ENCODE measurements at regions not wholly inside any gene's neighbourhood (a gene's known extent, or its start where the extent isn't known, plus 50 kb on each side); places are given as distances from the start of the nearest gene placed in this dataset.
"Not testable (repeated sequence)": the region's sequence is repeated elsewhere in the genome, so short reads cannot be mapped to it uniquely, and the experiment has no call there.

DNA sequence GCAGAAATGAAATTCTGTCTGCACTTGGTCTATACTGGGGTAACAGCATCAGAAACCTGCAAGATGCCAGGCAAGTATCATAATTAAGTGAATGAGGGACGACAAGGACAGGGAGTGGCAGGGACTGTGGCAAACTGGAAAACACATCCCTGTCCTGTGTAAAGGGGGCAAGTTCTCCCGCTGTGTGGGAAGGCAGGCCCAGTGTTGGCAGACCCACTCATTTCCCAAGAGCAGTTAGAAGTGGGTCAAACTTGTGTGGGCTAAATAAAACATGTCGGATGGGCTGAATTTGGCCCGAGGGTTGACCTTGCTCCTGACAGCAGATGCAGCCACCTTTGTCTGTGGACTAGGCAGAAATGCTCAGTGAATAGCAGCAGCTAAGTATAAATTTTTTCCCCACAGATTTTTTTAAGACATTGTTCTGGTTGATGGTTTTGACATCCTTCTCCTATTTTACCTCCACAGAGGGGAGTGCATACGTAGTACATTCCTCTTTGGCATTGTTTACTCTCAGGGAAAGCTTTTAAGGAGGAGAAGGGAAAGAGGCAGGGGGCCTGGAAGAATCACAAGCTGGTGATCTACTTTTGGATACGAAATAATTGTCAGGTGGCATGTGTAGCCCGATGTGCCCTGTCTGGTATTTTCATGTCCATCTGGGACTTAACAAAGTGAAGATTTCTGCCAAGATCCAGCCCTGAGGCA is 72.6 kb upstream of the SEC22B start:
- DNase-seq (ENCODE audit: missing footprints); intact Hi-C loops (cut with DNase I): not testable (repeated sequence)
- peak; percentile 52 for ATAC-seq

DNA sequence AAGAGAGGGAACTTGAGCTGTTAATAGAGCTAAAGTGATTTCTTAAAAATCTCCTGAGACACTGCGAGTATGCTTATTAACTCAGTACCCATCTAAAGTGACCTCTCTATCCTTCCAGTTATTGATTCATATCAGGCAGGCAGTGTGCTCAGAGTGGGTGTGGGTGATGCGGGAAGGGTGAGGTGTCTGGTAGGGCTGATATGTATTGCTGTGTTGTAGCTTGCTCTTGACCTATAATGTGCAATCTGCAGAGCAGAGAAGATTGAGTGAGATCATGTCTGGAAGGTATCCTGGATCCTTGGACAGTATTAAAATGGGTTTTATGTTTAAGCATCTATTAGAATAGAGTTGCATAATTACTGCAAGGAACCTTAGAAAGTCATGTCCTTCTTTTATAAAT is 71.9 kb upstream of the SEC22B start:
- intact Hi-C loops (cut with DNase I); DNase-seq (ENCODE audit: missing footprints); ATAC-seq: not testable (repeated sequence)

DNA sequence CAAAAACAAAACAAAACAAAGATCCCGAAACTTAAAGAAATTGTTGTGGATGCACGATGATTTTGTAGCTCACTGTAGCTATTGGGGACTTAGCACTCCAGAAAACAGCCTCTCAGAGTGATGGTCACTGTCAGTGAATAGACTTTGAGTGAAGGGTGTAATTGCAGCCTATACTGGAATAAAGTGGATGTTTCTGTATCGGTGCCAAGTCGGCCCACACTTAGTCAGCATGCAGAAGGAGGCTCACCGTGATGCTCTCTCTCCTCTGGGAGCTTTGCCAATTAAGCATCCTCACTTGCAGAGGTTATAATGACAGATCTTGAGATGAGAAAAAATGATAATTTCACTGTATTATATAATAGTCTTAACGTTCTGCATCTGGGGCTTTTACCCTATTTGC is 67.5 kb upstream of the SEC22B start:
- intact Hi-C loops (cut with DNase I); DNase-seq (ENCODE audit: missing footprints); ATAC-seq: not testable (repeated sequence)

DNA sequence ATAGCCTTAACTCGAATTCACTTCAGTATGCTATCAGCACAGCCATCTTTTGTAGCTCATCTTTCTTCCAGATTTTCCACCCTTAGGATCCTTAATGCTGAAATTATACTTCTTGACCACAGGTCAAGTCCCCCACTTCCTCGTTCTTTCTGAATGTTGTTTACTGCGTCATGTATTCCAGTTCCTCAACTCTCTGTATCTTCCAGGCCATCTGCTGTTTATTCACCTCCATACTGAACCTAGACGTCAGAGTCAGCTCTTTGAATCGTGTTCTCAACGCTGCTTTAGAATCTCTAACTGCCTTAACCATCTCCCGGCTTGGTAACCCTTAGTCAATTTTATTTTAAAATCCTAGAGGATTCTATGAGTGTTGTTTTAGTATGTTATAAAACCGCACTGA is 66.3 kb upstream of the SEC22B start:
- DNase-seq (ENCODE audit: missing footprints); ATAC-seq; intact Hi-C loops (cut with DNase I): not testable (repeated sequence)

DNA sequence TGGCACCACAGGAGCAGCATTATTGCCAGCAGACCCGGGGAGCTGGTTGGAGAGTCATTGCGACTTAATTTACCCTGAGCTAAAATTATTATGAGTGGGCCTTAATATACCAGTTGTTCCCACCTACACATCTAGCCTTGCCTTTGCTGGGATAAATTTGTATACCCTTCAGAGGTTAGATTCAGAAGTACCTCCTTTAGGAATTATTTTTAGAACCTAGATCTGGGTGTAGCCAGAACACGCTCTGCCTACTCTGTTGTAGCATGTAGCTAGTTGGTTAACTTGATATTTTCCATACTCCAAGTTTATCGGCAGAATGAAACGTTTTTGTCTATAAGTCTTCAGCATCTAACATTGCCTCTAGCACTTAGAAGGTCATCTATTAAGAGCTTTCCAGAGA is 65.5 kb upstream of the SEC22B start:
- DNase-seq (ENCODE audit: missing footprints); intact Hi-C loops (cut with DNase I): not testable (repeated sequence)
- ATAC-seq, result peak; percentile 60

DNA sequence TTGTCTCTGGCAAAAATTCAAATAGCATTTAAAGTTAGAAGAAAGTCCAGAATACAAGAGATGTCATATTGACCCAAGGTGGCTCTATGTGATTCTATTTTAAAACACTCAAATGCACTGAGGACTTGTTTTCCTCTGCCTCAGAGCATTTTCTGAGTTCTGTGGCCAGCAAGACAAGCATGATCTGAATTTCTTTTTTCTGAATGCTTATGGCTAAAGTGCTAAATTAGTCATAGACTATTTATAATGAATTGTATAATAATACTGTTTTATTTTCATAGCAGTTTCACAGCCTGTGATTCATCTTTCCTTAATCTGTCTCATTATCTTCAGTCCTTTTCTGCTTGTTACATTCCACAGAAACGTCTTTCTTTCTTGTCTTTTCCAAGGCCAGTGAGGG is 63.9 kb upstream of the SEC22B start:
- intact Hi-C loops (cut with DNase I); DNase-seq (ENCODE audit: missing footprints); ATAC-seq: not testable (repeated sequence)

DNA sequence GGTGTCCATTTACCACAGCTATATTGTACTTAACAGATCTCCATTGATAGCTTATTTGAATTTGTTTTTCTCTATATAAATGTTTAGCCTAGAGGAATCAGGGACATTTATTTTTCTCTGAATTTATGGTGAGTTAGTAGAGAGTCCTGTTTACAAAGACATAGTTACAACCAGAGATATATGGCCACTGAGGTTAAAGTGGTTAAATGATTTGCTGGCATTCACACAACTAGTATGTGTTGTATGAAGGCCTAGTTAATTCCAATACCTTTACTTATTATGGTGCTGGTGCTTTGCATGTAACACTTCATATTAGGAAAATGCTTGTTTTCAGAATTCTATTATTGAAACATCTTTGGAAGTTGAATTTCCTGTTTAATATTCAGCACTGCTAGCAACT is 63.0 kb upstream of the SEC22B start:
- DNase-seq (ENCODE audit: missing footprints); ATAC-seq; intact Hi-C loops (cut with DNase I): not testable (repeated sequence)

DNA sequence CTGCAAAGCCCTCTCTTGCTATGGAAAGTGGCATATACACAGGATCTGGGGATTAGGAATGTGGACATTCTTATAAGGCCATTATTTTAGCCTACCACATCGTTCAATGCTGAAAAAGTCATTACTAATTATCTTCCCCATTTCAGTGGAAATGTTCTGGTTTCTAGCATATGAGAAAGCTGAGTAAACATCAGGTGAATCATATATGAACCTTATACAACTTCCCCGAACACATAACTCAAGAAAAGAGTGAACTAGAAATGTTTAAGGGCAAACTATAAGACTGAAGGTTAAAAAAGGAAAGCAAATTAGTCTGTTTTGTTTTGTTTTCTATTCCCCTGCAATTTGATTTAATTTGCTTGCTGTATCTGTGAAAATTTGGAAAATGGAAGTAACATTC is 62.5 kb upstream of the SEC22B start:
- DNase-seq (ENCODE audit: missing footprints); intact Hi-C loops (cut with DNase I); ATAC-seq: not testable (repeated sequence)

DNA sequence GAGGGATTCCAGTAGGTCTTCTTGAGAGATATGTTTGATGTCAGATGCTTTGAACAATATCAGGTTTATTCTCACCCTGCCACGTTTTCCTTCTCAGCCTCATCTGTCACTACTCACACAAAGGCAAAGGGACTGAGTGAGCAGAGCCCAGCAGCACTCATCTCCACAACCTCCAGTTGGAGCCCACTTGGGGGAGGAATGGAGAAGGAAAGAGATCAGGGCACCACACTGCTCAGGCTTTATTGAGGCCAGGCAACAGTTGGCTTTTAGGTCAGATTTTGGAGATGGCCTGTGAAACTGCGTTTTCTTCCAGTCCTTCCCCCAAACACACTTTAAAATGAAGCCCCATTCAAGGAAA is 57.3 kb upstream of the SEC22B start:
- DNase-seq (ENCODE audit: missing footprints); intact Hi-C loops (cut with DNase I): not testable (repeated sequence)
- ATAC-seq, result peak; percentile 66

DNA sequence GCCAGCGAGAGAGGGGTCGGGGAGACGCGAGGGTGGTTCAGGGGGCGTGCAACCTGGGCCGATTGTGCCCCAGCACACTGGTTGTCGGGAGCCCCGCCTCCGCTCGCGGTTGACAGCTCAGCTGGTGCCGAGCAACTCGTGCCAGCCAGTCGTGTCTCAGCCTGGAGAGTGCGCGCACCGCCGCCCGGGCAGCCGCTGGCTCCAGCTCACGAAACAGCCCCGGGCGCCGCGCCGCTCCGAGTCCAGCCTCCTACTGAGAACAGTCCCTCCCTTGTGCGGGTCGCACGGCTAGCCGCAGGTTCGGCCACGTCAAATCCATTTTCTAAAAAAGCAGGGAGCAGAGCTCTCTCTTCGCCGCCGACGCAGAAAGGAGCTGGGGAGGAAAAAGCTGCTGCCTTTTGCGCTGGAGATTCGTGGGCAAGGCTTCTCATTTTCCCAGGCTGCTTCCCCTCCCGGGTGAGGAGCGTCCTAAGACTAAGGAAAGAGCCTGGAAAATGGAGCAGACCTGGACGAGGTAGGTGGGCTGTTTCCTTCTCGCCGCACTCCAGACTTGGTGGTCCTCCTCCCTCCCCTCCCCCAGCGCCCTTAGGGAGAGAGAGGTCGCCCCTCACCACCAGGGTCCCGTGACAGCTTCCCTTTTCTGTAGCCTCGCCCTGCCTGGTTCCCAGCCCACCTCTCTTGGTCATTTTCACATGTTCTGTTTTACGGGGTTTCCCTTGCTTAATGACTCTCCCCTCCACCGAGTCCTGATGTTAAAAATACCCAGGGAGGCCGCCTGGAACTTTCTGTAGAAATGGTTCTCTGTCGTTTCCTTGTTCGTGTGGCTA is 56.7 kb upstream of the SEC22B start:
- DNase-seq (ENCODE audit: missing footprints), result not testable (repeated sequence)
- ATAC-seq, result peak; percentile 98

DNA sequence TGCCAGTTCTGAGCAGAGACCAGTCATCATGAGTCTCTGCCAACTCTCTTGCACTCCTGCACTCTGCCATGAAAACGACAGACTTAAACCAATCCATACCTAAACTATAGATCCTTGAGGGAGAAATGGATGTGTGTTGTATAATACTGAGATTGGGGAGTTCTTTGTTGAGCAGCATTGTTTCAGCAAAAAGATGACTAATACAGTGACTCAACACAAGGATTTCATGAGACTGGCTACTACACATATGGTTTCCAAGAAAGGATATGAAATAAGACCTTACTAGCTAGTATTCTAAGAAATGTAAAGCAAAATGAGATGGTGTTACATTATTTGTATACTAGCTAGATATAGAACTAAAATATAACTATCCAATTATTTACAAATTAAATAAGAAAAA is 53.5 kb upstream of the SEC22B start:
- intact Hi-C loops (cut with DNase I); ATAC-seq; DNase-seq (ENCODE audit: missing footprints): not testable (repeated sequence)

More for the DNA sequence above, 56.7 kb upstream of the SEC22B start:
- intact Hi-C loops (cut with DNase I), result not testable (repeated sequence)

Data from Right ventricle myocardium inferior (tissue), 1 donor.